GM23338 (cell line): ENCODE measurements at regions not wholly inside any gene's neighbourhood (a gene's known extent, or its start where the extent isn't known, plus 50 kb on each side); places are given as distances from the start of the nearest gene placed in this dataset.
A peak's percentile ranks its signal among the peaks of the same experiment; 100 is the strongest.

ENCODE experiments used
- ATAC-seq: fragments of 200-7000 bp; cut with Tn5 transposase; 3 replicates; pipeline ENCODE4 v1.9.1; 2020
- DNase-seq: peaks from one replicate; pipeline ENCODE4 v3.0.0-alpha.2; 2015; ENCODE audit warnings: low spot score
- H2AFZ ChIP-seq: fragments of 200-600 bp; sonication (generic); 2 replicates; pipeline ENCODE4 v1.8.0; 2016; ENCODE audit warnings: antibody characterized with exemption, mild to moderate bottlenecking, moderate library complexity
- H3F3A ChIP-seq: fragments of 200-600 bp; sonication (generic); replicated peaks from 2 replicates; pipeline ENCODE4 v1.8.0; 2017; ENCODE audit warnings: antibody characterized with exemption, mixed run types, low read depth
- H3K27ac ChIP-seq: fragments of 200-600 bp; sonication (generic); 2 replicates; pipeline ENCODE4 v1.6.1; 2016; ENCODE audit warnings: low read depth
- H3K27me3 ChIP-seq: fragments of 200-600 bp; sonication (generic); 2 replicates; pipeline ENCODE4 v1.8.0; 2016; ENCODE audit warnings: mild to moderate bottlenecking, mixed run types, moderate library complexity; ENCODE audit not compliant: insufficient read depth
- H3K36me3 ChIP-seq: fragments of 200-600 bp; sonication (generic); 2 replicates; pipeline ENCODE4 v1.8.0; 2016; ENCODE audit warnings: mild to moderate bottlenecking; ENCODE audit not compliant: insufficient read depth
- H3K4me1 ChIP-seq: fragments of 200-600 bp; sonication (generic); 2 replicates; pipeline ENCODE4 v1.8.0; 2016; ENCODE audit warnings: mild to moderate bottlenecking, moderate library complexity; ENCODE audit not compliant: insufficient read depth
- H3K4me2 ChIP-seq: fragments of 200-600 bp; sonication (generic); 2 replicates; pipeline ENCODE4 v1.7.1; 2017; ENCODE audit warnings: mixed run types
- H3K4me3 ChIP-seq: fragments of 200-600 bp; sonication (generic); 2 replicates; pipeline ENCODE4 v1.6.1; 2016; ENCODE audit warnings: mixed run types
- H3K79me2 ChIP-seq: fragments of 200-600 bp; sonication (generic); replicated peaks from 2 replicates; pipeline ENCODE4 v1.8.0; 2017; ENCODE audit warnings: mild to moderate bottlenecking; ENCODE audit not compliant: insufficient read depth
- H3K9me2 ChIP-seq: fragments of 200-600 bp; sonication (generic); 2 replicates; pipeline ENCODE4 v1.8.0; 2017; ENCODE audit not compliant: insufficient read depth
- H4K20me1 ChIP-seq: fragments of 200-600 bp; sonication (generic); replicated peaks from 2 replicates; pipeline ENCODE4 v1.8.0; 2017; ENCODE audit warnings: mild to moderate bottlenecking; ENCODE audit not compliant: insufficient read depth
- H3K27ac Mint-ChIP-seq: 2 replicates; pipeline ENCODE4 v1.8.0; 2020; ENCODE audit warnings: inconsistent platforms, mild to moderate bottlenecking, moderate library complexity, mixed read lengths
- H3K27me3 Mint-ChIP-seq: 3 replicates; pipeline ENCODE4 v1.8.0; 2022; ENCODE audit warnings: low read depth, mild to moderate bottlenecking, moderate library complexity, mixed read lengths, inconsistent platforms; ENCODE audit not compliant: insufficient read depth, poor library complexity
- H3K36me3 Mint-ChIP-seq: 3 replicates; pipeline ENCODE4 v1.8.0; 2021; ENCODE audit warnings: low read depth, mild to moderate bottlenecking, inconsistent platforms, moderate library complexity, mixed read lengths
- H3K4me1 Mint-ChIP-seq: 3 replicates; pipeline ENCODE4 v1.8.0; 2020; ENCODE audit warnings: mild to moderate bottlenecking, inconsistent platforms, mixed read lengths
- H3K4me3 Mint-ChIP-seq: 3 replicates; pipeline ENCODE4 v1.8.0; 2021; ENCODE audit warnings: moderate library complexity, mild to moderate bottlenecking, inconsistent platforms, mixed read lengths
- H3K9me3 Mint-ChIP-seq: 3 replicates; pipeline ENCODE4 v1.8.0; 2020; ENCODE audit warnings: moderate library complexity, mild to moderate bottlenecking, inconsistent platforms, mixed read lengths
- CTCF ChIP-seq, 2 experiments: fragments of 200-600 bp in 1 of 2; sonication (generic) in 1 of 2; conservative IDR thresholded peaks; 2 replicates each; pipeline versions ENCODE4 v1.5.1 to v1.6.1; 2016 to 2017; ENCODE audit warnings: antibody characterized with exemption in 2 of 2, low read depth in 2 of 2, mild to moderate bottlenecking in 2 of 2, moderate library complexity in 1 of 2
- JUNB ChIP-seq: IDR thresholded peaks from one replicate; pipeline ENCODE4 v1.6.1; 2016; ENCODE audit warnings: antibody characterized with exemption; ENCODE audit not compliant: unreplicated experiment
- NANOG ChIP-seq: IDR thresholded peaks from 2 replicates; pipeline ENCODE4 v1.6.1; 2016; ENCODE audit warnings: antibody characterized with exemption, borderline replicate concordance
- ZNF114 ChIP-seq: fragments of 250-450 bp; sonication (Bioruptor Pico); IDR thresholded peaks from 2 replicates; pipeline ENCODE4 v1.5.0; 2020; ENCODE audit warnings: mild to moderate bottlenecking, moderate library complexity
- ZNF331 ChIP-seq: fragments of 250-450 bp; sonication (Bioruptor Pico); IDR thresholded peaks from 2 replicates; pipeline ENCODE4 v1.5.0; 2020; ENCODE audit warnings: low read depth, mild to moderate bottlenecking, moderate library complexity
- TF ChIP-seq, protein P1 (sequence below): fragments of 250-450 bp; sonication (Bioruptor Pico); IDR thresholded peaks from 2 replicates; pipeline ENCODE4 v1.5.0; 2020; ENCODE audit warnings: mild to moderate bottlenecking, moderate library complexity

- H3F3A ChIP-seq = no peaks in the 10 kb centered on the region
- H3K27ac ChIP-seq = no peak overlapping the region
- Mint-ChIP-seq H3K27ac (no peak overlapping the region), H3K4me1 (peaks cover 46% of the 10 kb centered on the region), H3K4me3 (peak overlapping the region; percentile 1; the same call in 1 of the 3 replicates), H3K9me3 (no peaks in the 10 kb centered on the region), H3K36me3 (peaks cover 10% of the 10 kb centered on the region), H3K27me3 (peaks cover 33% of the 10 kb centered on the region)
- H4K20me1 ChIP-seq = peaks cover 9% of the 10 kb centered on the region; the same call in 1 of the 2 replicates
- H3K79me2 ChIP-seq = no peaks in the 10 kb centered on the region
- H3K9me2 ChIP-seq = no peaks in the 10 kb centered on the region; the same call in 1 of the 2 replicates
- no peak for TF ChIP-seq ZNF331 (CRISPR knock-in tag)
- no peak for TF ChIP-seq NANOG
- DNase-seq = no peak
- H3K4me1 ChIP-seq = peaks cover 15% of the 10 kb centered on the region
- ATAC-seq = no peak; the same call in 2 of the 3 replicates
- no peak overlapping the region for H3K4me3 ChIP-seq
- H3K36me3 ChIP-seq = no peaks in the 10 kb centered on the region
- no peak overlapping the region for H2AFZ ChIP-seq
- H3K27me3 ChIP-seq = peaks cover 14% of the 10 kb centered on the region; the same call in 1 of the 2 replicates
- H3K4me2 ChIP-seq = peak overlapping the region; percentile 74
Observed at GRCh38 chr4:4608214-4608537, 66.3 kb upstream of the STX18 start.

GRCh38 chr4:4607336-4608213 lies 65.7 kb upstream of the STX18 start:
- H3K4me3 Mint-ChIP-seq = peak overlapping the region; percentile 25; the same call in 2 of the 3 replicates

More at GRCh38 chr4:4607336-4608213, 65.7 kb upstream of the STX18 start:
- Histone ChIP-seq H3K9me2 (no peaks in the 10 kb centered on the region; the same call in 1 of the 2 replicates), H3F3A (no peaks in the 10 kb centered on the region), H3K27ac (no peak overlapping the region), H3K79me2 (no peaks in the 10 kb centered on the region), H4K20me1 (peaks cover 9% of the 10 kb centered on the region; the same call in 1 of the 2 replicates), H3K36me3 (no peaks in the 10 kb centered on the region), H3K4me1 (peaks cover 15% of the 10 kb centered on the region), H3K4me2 (peak overlapping the region; percentile 74), H2AFZ (no peak overlapping the region), H3K27me3 (peaks cover 14% of the 10 kb centered on the region; the same call in 1 of the 2 replicates), H3K4me3 (peak overlapping the region; percentile 37; the same call in 1 of the 2 replicates)
- Mint-ChIP-seq H3K9me3 (no peaks in the 10 kb centered on the region), H3K4me1 (peaks cover 46% of the 10 kb centered on the region), H3K27ac (no peak overlapping the region), H3K27me3 (peaks cover 35% of the 10 kb centered on the region), H3K36me3 (peaks cover 10% of the 10 kb centered on the region)
- DNase-seq = peak; percentile 41
- peak; percentile 73 for ATAC-seq
- no peak for TF ChIP-seq ZNF331 (CRISPR knock-in tag)
- TF ChIP-seq, protein P1, sequence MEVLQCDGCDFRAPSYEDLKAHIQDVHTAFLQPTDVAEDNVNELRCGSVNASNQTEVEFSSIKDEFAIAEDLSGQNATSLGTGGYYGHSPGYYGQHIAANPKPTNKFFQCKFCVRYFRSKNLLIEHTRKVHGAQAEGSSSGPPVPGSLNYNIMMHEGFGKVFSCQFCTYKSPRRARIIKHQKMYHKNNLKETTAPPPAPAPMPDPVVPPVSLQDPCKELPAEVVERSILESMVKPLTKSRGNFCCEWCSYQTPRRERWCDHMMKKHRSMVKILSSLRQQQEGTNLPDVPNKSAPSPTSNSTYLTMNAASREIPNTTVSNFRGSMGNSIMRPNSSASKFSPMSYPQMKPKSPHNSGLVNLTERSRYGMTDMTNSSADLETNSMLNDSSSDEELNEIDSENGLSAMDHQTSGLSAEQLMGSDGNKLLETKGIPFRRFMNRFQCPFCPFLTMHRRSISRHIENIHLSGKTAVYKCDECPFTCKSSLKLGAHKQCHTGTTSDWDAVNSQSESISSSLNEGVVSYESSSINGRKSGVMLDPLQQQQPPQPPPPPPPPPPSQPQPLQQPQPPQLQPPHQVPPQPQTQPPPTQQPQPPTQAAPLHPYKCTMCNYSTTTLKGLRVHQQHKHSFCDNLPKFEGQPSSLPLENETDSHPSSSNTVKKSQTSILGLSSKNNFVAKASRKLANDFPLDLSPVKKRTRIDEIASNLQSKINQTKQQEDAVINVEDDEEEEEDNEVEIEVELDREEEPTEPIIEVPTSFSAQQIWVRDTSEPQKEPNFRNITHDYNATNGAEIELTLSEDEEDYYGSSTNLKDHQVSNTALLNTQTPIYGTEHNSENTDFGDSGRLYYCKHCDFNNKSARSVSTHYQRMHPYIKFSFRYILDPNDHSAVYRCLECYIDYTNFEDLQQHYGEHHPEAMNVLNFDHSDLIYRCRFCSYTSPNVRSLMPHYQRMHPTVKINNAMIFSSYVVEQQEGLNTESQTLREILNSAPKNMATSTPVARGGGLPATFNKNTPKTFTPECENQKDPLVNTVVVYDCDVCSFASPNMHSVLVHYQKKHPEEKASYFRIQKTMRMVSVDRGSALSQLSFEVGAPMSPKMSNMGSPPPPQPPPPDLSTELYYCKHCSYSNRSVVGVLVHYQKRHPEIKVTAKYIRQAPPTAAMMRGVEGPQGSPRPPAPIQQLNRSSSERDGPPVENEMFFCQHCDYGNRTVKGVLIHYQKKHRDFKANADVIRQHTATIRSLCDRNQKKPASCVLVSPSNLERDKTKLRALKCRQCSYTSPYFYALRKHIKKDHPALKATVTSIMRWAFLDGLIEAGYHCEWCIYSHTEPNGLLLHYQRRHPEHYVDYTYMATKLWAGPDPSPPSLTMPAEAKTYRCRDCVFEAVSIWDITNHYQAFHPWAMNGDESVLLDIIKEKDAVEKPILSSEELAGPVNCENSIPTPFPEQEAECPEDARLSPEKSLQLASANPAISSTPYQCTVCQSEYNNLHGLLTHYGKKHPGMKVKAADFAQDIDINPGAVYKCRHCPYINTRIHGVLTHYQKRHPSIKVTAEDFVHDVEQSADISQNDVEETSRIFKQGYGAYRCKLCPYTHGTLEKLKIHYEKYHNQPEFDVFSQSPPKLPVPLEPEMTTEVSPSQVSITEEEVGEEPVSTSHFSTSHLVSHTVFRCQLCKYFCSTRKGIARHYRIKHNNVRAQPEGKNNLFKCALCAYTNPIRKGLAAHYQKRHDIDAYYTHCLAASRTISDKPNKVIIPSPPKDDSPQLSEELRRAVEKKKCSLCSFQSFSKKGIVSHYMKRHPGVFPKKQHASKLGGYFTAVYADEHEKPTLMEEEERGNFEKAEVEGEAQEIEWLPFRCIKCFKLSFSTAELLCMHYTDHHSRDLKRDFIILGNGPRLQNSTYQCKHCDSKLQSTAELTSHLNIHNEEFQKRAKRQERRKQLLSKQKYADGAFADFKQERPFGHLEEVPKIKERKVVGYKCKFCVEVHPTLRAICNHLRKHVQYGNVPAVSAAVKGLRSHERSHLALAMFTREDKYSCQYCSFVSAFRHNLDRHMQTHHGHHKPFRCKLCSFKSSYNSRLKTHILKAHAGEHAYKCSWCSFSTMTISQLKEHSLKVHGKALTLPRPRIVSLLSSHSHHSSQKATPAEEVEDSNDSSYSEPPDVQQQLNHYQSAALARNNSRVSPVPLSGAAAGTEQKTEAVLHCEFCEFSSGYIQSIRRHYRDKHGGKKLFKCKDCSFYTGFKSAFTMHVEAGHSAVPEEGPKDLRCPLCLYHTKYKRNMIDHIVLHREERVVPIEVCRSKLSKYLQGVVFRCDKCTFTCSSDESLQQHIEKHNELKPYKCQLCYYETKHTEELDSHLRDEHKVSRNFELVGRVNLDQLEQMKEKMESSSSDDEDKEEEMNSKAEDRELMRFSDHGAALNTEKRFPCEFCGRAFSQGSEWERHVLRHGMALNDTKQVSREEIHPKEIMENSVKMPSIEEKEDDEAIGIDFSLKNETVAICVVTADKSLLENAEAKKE (CRISPR knock-in tag) = no peak
- TF ChIP-seq CTCF (conservative IDR thresholded peaks at IDR 0.05; ENCODE audit: low read depth in 2 of 2) = no peak
- no peak for TF ChIP-seq JUNB
- TF ChIP-seq ZNF114 = no peak
